ENCODE measurements at regions not wholly inside any gene's neighbourhood (a gene's known extent, or its start where the extent isn't known, plus 50 kb on each side); places are given as distances from the start of the nearest gene placed in this dataset.

GRCh38 chr21:35119501-35120047, 70.5 kb upstream of the RUNX1 start:
- TF ChIP-seq KLF1 (tag by site-specific recombination; IDR thresholded peaks at IDR 0.05): no peak
- TF ChIP-seq WT1 (tag by site-specific recombination; IDR thresholded peaks at IDR 0.05): no peak
- no peak for TF ChIP-seq ZSCAN4 (tag by site-specific recombination; IDR thresholded peaks at IDR 0.05)

Data from HEK293 (cell line).